Trophoblast cell (in vitro differentiated cells and primary cell): ENCODE measurements at regions not wholly inside any gene's neighbourhood (a gene's known extent, or its start where the extent isn't known, plus 50 kb on each side); places are given as distances from the start of the nearest gene placed in this dataset.

Source experiments
- DNase-seq, 2 donors: peaks; one replicate each; pipeline ENCODE4 v3.0.0-alpha.2; 2016
- H2AFZ ChIP-seq: 2 replicates; pipeline ENCODE4 v1.6.1; 2013; ENCODE audit warnings: low read length, moderate library complexity, mild to moderate bottlenecking; ENCODE audit not compliant: insufficient read depth, poor library complexity
- H2AK5ac ChIP-seq: 2 replicates; pipeline ENCODE4 v1.6.1; 2013; ENCODE audit warnings: mild to moderate bottlenecking, low read length
- H2BK120ac ChIP-seq: 2 replicates; pipeline ENCODE4 v1.6.1; 2013; ENCODE audit warnings: low read length, mild to moderate bottlenecking, moderate library complexity; ENCODE audit not compliant: insufficient read depth, poor library complexity
- H2BK12ac ChIP-seq: 2 replicates; pipeline ENCODE4 v1.6.1; 2013; ENCODE audit warnings: mild to moderate bottlenecking, low read length, moderate library complexity
- H2BK5ac ChIP-seq: 2 replicates; pipeline ENCODE4 v1.6.1; 2013; ENCODE audit warnings: low read length, low read depth, moderate library complexity, mild to moderate bottlenecking; ENCODE audit not compliant: poor library complexity
- H3K14ac ChIP-seq: 2 replicates; pipeline ENCODE4 v1.6.1; 2013; ENCODE audit warnings: mild to moderate bottlenecking, low read length
- H3K18ac ChIP-seq: 2 replicates; pipeline ENCODE4 v1.6.1; 2013; ENCODE audit warnings: mild to moderate bottlenecking, low read length
- H3K23ac ChIP-seq: 2 replicates; pipeline ENCODE4 v1.6.1; 2013; ENCODE audit warnings: low read length
- H3K27ac ChIP-seq: 2 replicates; pipeline ENCODE4 v1.5.1; 2013; ENCODE audit warnings: low read depth, mild to moderate bottlenecking, inconsistent platforms, low read length, moderate library complexity
- H3K27me3 ChIP-seq: 2 replicates; pipeline ENCODE4 v1.6.1; 2013; ENCODE audit warnings: inconsistent platforms, mild to moderate bottlenecking, low read length, moderate library complexity; ENCODE audit not compliant: insufficient read depth
- H3K36me3 ChIP-seq, 2 experiments: 1 replicate in 1 of 2; 2 replicates in 1 of 2; pipeline ENCODE4 v1.6.1; 2013; ENCODE audit warnings: low read length in 2 of 2, mild to moderate bottlenecking in 2 of 2, moderate library complexity in 1 of 2; ENCODE audit not compliant: insufficient read depth in 2 of 2, control insufficient read depth in 1 of 2
- H3K4ac ChIP-seq: 2 replicates; pipeline ENCODE4 v1.6.1; 2013; ENCODE audit warnings: low read depth, mild to moderate bottlenecking, low read length, moderate library complexity
- H3K4me1 ChIP-seq, 2 experiments: 1 replicate in 1 of 2; 2 replicates in 1 of 2; pipeline ENCODE4 v1.6.1; 2013; ENCODE audit warnings: low read length in 2 of 2, mild to moderate bottlenecking in 2 of 2, moderate library complexity in 1 of 2; ENCODE audit not compliant: insufficient read depth in 2 of 2, control insufficient read depth in 1 of 2
- H3K4me2 ChIP-seq: 2 replicates; pipeline ENCODE4 v1.6.1; 2013; ENCODE audit warnings: inconsistent platforms, mild to moderate bottlenecking, low read length, moderate library complexity
- H3K4me3 ChIP-seq: 2 replicates; pipeline ENCODE4 v1.5.1; 2013; ENCODE audit warnings: mild to moderate bottlenecking, low read depth, low read length, inconsistent platforms
- H3K79me1 ChIP-seq: one replicate; pipeline ENCODE4 v1.6.1; 2013; ENCODE audit warnings: low read length
- H3K79me2 ChIP-seq: 2 replicates; pipeline ENCODE4 v1.6.1; 2013; ENCODE audit warnings: low read length, mild to moderate bottlenecking; ENCODE audit not compliant: control insufficient read depth, insufficient read depth, poor library complexity
- H3K9ac ChIP-seq: 2 replicates; pipeline ENCODE4 v1.6.1; 2013; ENCODE audit warnings: mild to moderate bottlenecking, low read length
- H3K9me3 ChIP-seq: 2 replicates; pipeline ENCODE4 v1.6.1; 2013; ENCODE audit warnings: low read depth, mild to moderate bottlenecking, control low read depth, inconsistent platforms, low read length; ENCODE audit not compliant: insufficient read depth
- H4K12ac ChIP-seq: 2 replicates; pipeline ENCODE4 v1.6.1; 2013; ENCODE audit warnings: low read depth, mild to moderate bottlenecking, low read length, moderate library complexity
- H4K8ac ChIP-seq: 2 replicates; pipeline ENCODE4 v1.6.1; 2013; ENCODE audit warnings: low read depth, mild to moderate bottlenecking, low read length, moderate library complexity
- H4K91ac ChIP-seq: one replicate; pipeline ENCODE4 v1.6.1; 2013; ENCODE audit warnings: low read depth, mild to moderate bottlenecking, low read length, moderate library complexity
- WGBS: extraction: QIAGEN DNeasy Blood & Tissue Kit; methylation state at CpG from one replicate; pipeline ENCODE4 v1.1.7; 2013; ENCODE audit warnings: missing lambda C conversion rate; ENCODE audit not compliant: insufficient read length, insufficient coverage; ENCODE audit errors: extremely low coverage; 5-methylcytosine and 5-hydroxymethylcytosine counted together

GRCh38 chr5:118551031-118551430 is 437.3 kb downstream of the DTWD2 start:
- Histone ChIP-seq H3K9me3 (no peaks in the 10 kb centered on the region), H3K9ac (no peak overlapping the region), H3K14ac (no peak overlapping the region), H3K4me1 (peaks cover 0 to 2% of the 10 kb centered on the region in 2 experiments), H4K8ac (no peak overlapping the region), H2BK120ac (no peak overlapping the region), H3K4ac (no peak overlapping the region), H3K4me2 (no peak overlapping the region), H3K79me1 (no peaks in the 10 kb centered on the region), H2AFZ (no peak overlapping the region), H3K23ac (no peak overlapping the region), H3K27ac (no peak overlapping the region), H3K79me2 (no peaks in the 10 kb centered on the region), H3K18ac (no peak overlapping the region), H3K36me3 (no peaks in the 10 kb centered on the region), H2BK12ac (no peak overlapping the region), H4K91ac (no peak overlapping the region), H4K12ac (no peak overlapping the region), H2AK5ac (no peak overlapping the region), H3K27me3 (no peaks in the 10 kb centered on the region), H3K4me3 (no peak overlapping the region), H2BK5ac (no peak overlapping the region)
- DNase-seq = no peak

- Histone ChIP-seq H3K4me3 (no peak overlapping the region), H3K4ac (no peak overlapping the region), H3K27me3 (no peaks in the 10 kb centered on the region), H2AFZ (no peak overlapping the region), H3K79me2 (no peaks in the 10 kb centered on the region), H3K9ac (no peak overlapping the region), H4K12ac (no peak overlapping the region), H2AK5ac (no peak overlapping the region), H3K4me1 (no peaks in the 10 kb centered on the region), H2BK120ac (no peak overlapping the region), H3K36me3 (no peaks in the 10 kb centered on the region), H3K79me1 (no peaks in the 10 kb centered on the region), H3K27ac (no peak overlapping the region), H3K14ac (no peak overlapping the region), H3K4me2 (no peak overlapping the region), H2BK5ac (no peak overlapping the region), H3K9me3 (no peaks in the 10 kb centered on the region), H4K8ac (no peak overlapping the region), H2BK12ac (no peak overlapping the region), H3K18ac (no peak overlapping the region), H4K91ac (no peak overlapping the region), H3K23ac (no peak overlapping the region)
- peak; percentile 76 to 92 for DNase-seq
- no CpG with 5 or more reads among the region's 2 CpGs for WGBS
Measured at GRCh38 chr5:118548761-118549720, 439.3 kb downstream of the DTWD2 start.

- H3K4me1 ChIP-seq = no peaks in the 10 kb centered on the region
- WGBS = no CpG with 5 or more reads among the region's 1 CpG
- no peak overlapping the region for H2BK120ac ChIP-seq
Measured at GRCh38 chr5:118545470-118545869, 442.9 kb downstream of the DTWD2 start.

DNA sequence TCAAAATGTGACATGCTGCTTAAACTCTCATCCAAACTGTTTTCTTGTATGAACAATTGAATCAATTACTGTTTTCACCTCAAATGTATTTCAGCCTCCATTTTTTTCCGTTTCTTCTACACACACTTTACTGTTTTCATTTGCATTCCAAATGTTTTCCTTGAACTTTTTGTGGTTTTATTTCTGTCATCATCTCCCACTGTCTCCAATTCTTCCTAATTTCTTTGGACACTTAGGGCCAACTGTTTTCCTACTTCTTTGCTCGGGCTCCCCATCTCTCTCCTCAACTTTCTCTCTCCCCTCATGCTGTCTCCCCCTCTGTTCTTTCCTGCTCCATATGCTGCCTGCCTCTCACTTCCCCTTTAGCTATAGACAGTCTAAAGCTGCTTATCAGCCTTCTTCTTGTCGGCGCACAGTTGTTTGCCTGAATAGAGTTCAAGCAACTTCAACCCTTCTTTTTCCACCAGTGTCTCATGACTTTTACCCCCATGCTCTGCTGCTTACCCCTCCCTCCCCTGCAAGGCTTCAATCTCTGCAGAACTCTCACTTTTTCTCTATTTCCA is 443.4 kb downstream of the DTWD2 start:
- Histone ChIP-seq H3K4me2 (no peak overlapping the region), H3K79me1 (no peaks in the 10 kb centered on the region), H3K9ac (no peak overlapping the region), H3K18ac (no peak overlapping the region), H3K9me3 (no peaks in the 10 kb centered on the region), H4K91ac (no peak overlapping the region), H3K4ac (no peak overlapping the region), H2AFZ (no peak overlapping the region), H3K27ac (no peak overlapping the region), H3K79me2 (no peaks in the 10 kb centered on the region), H3K27me3 (no peaks in the 10 kb centered on the region), H2BK5ac (no peak overlapping the region), H3K23ac (no peak overlapping the region), H3K36me3 (no peaks in the 10 kb centered on the region), H3K14ac (no peak overlapping the region), H2BK12ac (no peak overlapping the region), H4K12ac (no peak overlapping the region), H2AK5ac (no peak overlapping the region), H2BK120ac (no peak overlapping the region), H3K4me1 (no peaks in the 10 kb centered on the region), H4K8ac (no peak overlapping the region), H3K4me3 (no peak overlapping the region)
- DNase-seq = no peak
- no CpG with 5 or more reads among the region's 4 CpGs for WGBS

More at GRCh38 chr5:118545470-118545869, 442.9 kb downstream of the DTWD2 start:
- no peak overlapping the region for H3K23ac ChIP-seq
- H3K4me3 ChIP-seq = no peak overlapping the region
- no peak overlapping the region for H3K4ac ChIP-seq
- H3K79me2 ChIP-seq = no peaks in the 10 kb centered on the region
- H3K14ac ChIP-seq = no peak overlapping the region
- no peak overlapping the region for H3K4me2 ChIP-seq
- H3K9me3 ChIP-seq = no peaks in the 10 kb centered on the region
- no peak overlapping the region for H3K9ac ChIP-seq
- no peak overlapping the region for H4K12ac ChIP-seq
- no peaks in the 10 kb centered on the region for H3K79me1 ChIP-seq
- H4K91ac ChIP-seq = no peak overlapping the region
- no peak overlapping the region for H3K18ac ChIP-seq
- H3K27me3 ChIP-seq = no peaks in the 10 kb centered on the region
- no peak overlapping the region for H2AFZ ChIP-seq
- no peak for DNase-seq
- no peak overlapping the region for H4K8ac ChIP-seq
- no peak overlapping the region for H3K27ac ChIP-seq
- no peak overlapping the region for H2AK5ac ChIP-seq
- H2BK5ac ChIP-seq = no peak overlapping the region
- no peak overlapping the region for H2BK12ac ChIP-seq
- H3K36me3 ChIP-seq = no peaks in the 10 kb centered on the region
